HG03460 (cell line): ENCODE measurements at regions not wholly inside any gene's neighbourhood (a gene's known extent, or its start where the extent isn't known, plus 50 kb on each side); places are given as distances from the start of the nearest gene placed in this dataset.
"Not testable (repeated sequence)": the region's sequence is repeated elsewhere in the genome, so short reads cannot be mapped to it uniquely, and the experiment has no call there.

ENCODE experiments used
- ATAC-seq: cut with Tn5 transposase; IDR thresholded peaks from one replicate; pipeline ENCODE4 v1.9.1; 2021; ENCODE audit not compliant: unreplicated experiment

- no peak for ATAC-seq
Measured at GRCh38 chr12:46711756-46712155, 114.0 kb downstream of the SLC38A4 start.

GRCh38 chr12:46710125-46710743 is 115.6 kb downstream of the SLC38A4 start:
- ATAC-seq, result no peak

- ATAC-seq, result no peak
Measured at GRCh38 chr12:46702581-46703344, 123.0 kb downstream of the SLC38A4 start.

- no peak for ATAC-seq
Measured at GRCh38 chr12:46701356-46701755, 124.4 kb downstream of the SLC38A4 start.

- no peak for ATAC-seq
Measured at GRCh38 chr12:46699986-46700385, 125.8 kb downstream of the SLC38A4 start.

GRCh38 chr12:46698003-46698402 is 127.8 kb downstream of the SLC38A4 start:
- no peak for ATAC-seq

GRCh38 chr12:46693518-46693917 is 132.3 kb downstream of the SLC38A4 start:
- no peak for ATAC-seq

- ATAC-seq, result no peak
Measured at GRCh38 chr12:46693034-46693433, 132.8 kb downstream of the SLC38A4 start.

GRCh38 chr12:46692606-46693005 is 133.2 kb downstream of the SLC38A4 start:
- no peak for ATAC-seq

- no peak for ATAC-seq
Measured at GRCh38 chr12:46686267-46686942, 139.4 kb downstream of the SLC38A4 start.

- ATAC-seq, result not testable (repeated sequence)
Measured at GRCh38 chr12:46684243-46684642, 141.6 kb downstream of the SLC38A4 start.

GRCh38 chr12:46682148-46682547 is 143.6 kb downstream of the SLC38A4 start:
- ATAC-seq, result no peak

- no peak for ATAC-seq
Measured at GRCh38 chr12:46680506-46680905, 145.3 kb downstream of the SLC38A4 start.

GRCh38 chr12:46679754-46680153 is 146.0 kb downstream of the SLC38A4 start:
- no peak for ATAC-seq

GRCh38 chr12:46678426-46678825 is 147.4 kb downstream of the SLC38A4 start:
- ATAC-seq, result no peak

- no peak for ATAC-seq
Measured at GRCh38 chr12:46677749-46678148, 148.0 kb downstream of the SLC38A4 start.

GRCh38 chr12:46676797-46677520 is 148.8 kb downstream of the SLC38A4 start:
- ATAC-seq, result no peak

GRCh38 chr12:46676396-46676795 is 149.4 kb downstream of the SLC38A4 start:
- no peak for ATAC-seq

- ATAC-seq, result no peak
Measured at GRCh38 chr12:46675736-46676135, 150.1 kb downstream of the SLC38A4 start.

GRCh38 chr12:46674800-46675199 is 151.0 kb downstream of the SLC38A4 start:
- ATAC-seq, result no peak

- no peak for ATAC-seq
Measured at GRCh38 chr12:46674129-46674528, 151.7 kb downstream of the SLC38A4 start.
